Activated gamma-delta T cell treated with anti-CD3 and anti-CD28 coated beads, Interleukin-2, amount 50 U/mL, for 16 hours (primary cell): ENCODE measurements at regions not wholly inside any gene's neighbourhood (a gene's known extent, or its start where the extent isn't known, plus 50 kb on each side); places are given as distances from the start of the nearest gene placed in this dataset.

Experiments used
- DNase-seq: peaks from one replicate; pipeline ENCODE4 v3.0.0-alpha.2; 2020; ENCODE audit warnings: low read depth

DNA sequence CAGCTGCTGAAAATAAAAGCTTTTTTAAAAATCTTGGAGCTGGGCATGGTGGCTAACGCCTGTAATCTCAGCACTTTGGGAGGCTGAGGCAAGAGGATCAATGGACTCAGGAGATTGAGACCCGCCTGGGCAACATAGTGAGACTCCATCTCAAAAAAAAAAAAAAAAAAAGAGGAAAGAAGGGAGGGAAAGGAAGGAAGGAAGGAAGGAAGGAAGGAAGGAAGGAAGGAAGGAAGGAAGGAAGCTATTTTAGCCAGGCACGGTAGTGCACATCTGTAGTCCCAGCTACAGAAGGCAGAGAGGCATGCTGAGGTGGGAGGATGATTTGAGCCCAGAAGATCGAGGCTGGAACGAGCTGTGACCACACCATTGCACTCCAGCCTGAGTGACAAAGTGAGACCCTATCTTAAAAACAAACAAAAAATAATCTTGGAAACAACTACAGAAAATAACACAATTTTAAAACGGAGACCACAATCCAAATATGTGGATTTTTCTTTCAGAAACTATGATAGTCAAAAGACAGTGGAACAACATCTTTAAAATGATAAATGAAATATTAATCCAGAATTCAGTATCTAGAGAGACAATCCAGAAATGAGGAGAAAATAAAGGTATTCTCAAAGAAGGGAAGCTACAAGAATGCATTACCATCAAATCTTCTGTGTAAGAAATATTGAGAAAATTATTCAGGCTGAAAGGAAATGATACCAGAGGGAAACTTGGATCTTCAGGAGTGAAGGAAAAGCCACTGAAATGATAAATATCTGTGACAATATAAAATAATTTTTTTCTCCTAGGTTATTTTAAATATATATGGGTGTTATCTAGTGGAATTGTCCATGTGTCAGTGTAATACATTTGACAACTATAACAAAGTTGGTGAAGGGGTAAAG lies 182.0 kb downstream of the GPX5 start:
- DNase-seq = no peak

DNA sequence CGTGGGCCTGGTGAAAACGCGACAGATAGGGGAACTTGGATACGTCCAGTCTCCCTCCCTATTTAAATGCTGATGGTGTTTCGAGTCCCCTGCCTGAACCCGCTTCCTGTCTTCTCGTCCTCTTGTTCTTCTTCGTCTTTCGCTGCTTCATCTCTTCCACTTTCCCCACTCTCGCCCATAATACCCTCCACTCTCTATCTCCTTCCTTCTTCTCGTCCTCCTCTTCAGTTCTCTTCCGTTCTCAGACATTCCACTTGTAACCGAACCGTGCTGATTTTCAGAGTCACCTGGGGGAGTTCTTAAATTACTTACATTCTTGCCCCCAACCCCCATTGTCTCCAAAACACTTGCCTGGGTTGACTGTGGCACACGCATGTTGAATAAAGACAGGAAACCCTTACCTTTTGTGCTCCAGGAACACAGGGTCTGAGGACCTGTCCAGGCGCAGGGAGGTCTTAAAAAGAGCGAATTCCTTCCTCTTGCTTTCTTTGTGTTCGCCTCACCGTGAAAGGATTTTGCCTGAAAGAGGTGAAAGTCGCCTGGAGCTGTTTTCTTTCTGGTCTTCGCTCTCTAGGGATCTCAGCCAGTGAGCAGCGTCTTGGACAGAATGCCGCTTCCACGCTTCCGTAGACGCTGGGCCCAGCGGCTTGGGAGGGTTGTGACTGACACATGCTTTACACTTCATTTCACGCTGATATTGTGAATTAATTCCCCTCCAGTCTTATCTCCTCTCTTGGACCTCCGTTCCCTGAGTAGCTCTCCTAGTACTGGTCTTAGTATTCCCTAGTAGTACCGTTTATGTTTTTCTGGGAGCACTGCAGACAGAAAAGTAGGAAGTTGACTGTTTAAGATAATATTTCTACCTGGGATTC lies 184.0 kb downstream of the GPX5 start:
- no peak for DNase-seq

DNA sequence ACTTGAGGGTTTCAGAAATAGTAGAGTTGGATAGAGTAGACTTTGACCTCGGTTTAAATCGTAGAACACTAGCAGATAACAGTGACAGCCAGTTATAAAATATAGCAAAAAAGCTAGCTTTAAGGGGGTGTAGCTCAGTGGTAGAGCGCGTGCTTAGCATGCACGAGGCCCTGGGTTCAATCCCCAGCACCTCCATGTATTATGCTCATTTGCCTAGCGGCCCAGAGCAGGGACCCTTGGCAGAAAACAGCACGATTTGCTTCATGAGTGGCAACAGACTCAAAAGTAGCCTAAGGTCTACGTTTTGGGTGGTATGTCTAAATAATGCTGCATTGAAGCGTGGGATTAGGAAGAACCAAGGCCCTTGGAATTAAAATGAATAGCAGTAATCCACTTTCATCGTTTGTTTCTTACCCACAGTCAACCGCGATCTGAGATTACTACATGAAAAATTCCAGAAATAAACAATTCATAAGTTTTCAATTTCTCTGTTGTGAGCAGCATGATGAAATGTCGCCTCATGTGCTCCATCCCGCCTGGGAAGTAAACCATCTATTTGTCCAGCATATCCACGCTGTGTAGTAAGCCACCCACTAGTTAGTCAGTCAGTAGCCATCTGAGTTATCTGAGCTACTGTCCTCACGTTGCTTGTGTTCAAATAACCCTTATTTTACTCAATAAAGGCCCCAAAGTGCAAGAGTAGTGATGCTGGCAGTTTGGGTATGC lies 184.9 kb downstream of the GPX5 start:
- DNase-seq = no peak

DNA sequence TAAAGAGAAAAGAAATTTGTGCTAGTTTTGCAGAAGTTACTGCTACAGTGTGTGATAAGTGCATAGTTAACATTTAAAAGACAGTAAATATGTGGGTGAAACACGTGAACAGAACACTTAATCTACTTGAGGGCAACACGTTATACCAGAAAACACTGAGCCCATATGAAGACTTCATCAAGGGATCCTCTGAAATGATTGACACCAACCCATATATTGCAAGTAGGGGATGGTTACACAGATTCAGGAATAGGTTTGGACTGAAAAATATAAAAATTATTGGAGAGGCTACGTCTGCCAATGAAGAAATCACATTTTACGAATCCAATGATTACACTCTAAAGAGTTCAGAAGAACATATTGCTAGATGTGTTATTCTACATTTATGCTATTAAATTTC lies 185.6 kb downstream of the GPX5 start:
- DNase-seq = no peak

DNA sequence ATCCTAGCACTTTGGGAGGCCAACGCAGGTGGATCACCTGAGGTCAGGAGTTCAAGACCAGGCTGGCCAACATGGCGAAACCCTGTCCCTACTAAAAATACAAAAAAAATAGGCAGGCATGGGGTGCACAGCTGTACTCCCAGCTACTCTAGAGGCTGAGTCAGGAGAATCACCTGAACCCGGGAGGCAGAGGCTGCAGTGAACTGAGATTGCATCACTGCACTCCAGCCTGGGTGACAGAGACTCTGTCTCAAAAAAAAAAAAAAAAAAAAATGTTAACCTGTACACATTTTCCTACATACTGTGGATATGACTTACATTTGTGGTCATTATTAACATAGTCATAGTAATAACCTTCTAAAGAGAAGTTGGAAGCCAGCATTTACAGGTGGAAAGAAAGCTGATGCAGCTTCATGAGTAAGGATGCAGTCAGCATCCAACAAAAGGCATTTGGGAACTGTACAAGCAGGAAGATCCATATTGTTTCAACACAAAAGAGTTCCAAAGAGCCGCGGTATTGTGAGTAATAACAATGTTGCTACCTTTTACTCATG lies 186.2 kb downstream of the GPX5 start:
- DNase-seq = no peak

DNA sequence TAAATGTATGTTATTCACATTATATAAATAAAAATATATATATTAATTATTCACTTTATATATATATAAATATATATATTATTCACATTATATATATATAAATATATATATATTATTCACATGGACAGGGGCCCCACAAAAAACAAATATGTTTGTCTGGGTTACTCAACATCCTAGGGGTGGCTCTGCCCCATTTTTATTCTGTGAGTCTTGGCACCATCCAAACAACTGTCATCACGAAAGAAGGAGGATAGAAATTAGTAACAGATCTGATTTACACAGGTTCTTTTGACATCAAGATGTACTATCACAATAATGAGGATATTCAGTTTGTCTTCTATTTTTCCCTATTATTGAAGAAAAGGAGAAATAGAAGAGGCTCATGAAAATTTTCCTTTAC lies 187.3 kb downstream of the GPX5 start:
- no peak for DNase-seq

DNA sequence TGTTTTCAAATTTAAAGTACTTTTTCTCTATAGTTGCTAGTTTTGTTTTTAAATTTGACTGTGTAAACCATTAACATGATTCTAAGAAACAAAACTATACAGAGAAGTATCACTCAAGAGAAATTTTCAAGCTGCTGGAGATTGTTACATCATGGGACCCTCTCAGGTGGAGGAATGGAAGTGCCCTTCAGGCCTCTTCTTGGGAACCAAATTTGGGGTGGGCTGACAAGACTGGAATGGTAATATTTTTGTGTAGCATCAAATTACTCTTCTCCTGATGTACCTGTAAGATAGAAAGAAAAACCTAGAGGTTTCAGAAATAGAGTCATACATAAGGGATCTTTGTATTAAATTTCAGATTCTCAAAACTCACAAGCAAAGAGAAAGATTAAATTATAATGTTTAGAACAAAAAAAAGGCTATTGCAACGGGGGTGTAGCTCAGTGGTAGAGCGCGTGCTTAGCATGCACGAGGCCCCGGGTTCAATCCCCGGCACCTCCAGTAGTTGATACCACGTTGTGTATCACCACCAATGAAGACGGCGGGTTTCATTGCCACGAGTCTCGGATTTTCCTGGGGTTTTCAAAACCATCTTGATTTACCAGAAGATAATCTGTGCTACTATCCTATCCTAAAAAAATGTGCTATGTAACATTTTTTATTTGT lies 193.7 kb downstream of the GPX5 start:
- no peak for DNase-seq

DNA sequence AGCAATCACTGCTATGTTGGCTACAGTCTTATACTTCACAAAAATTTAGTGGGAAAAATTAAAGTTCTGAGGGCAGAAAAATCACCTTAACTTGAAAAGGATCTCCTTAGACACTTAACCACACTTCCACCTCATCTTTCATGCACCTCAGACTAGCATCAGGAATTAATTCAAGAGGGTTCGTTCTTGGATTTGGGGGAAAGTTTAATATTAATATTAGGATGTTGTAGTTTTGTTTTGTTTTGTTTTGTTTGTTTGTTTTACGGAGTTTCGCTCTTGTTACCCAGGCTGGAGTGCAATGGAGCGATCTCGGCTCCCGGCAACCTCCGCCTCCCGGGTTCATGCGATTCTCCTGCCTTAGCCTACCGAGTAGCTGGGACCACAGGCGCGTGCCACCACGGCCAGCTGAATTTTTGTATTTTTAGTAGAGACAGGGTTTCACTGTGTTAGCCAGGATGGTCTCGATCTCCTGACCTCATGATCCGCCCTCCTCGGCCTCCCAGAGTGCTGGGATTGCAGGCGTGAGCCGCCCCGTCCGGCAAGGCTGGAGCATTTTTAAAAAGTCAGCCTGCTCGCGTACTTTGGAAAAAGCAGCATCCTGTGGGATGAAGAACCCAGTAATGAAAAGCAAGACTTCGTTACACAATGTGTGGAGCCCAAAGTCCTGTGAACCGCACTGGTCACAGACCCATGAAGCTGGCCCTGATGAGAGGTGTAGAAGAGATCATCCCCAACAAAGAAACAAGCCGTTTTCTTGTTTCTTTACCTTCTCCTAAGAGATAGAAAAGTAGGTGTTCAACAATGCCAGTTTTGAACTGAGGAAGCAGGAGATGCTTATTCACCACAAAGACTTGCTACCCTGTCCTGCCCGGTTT lies 194.9 kb downstream of the GPX5 start:
- no peak for DNase-seq

DNA sequence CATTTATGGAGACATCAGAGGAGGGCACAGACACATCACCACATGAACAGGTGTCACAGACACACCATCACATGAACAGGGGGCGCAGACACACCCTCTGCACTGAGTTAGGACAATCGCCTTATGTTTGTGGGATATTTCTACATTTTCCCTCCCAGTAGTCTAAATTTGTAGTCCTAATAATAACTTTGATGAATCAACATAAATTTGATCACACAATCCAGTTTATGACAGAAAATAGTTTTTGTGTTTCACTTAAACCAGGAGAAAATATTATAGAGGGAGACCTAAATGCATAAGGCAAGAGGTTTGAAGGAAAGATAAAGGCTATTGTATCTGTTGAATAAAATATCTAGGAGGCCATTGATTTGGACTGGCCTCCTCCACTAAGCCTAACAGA lies 195.7 kb downstream of the GPX5 start:
- no peak for DNase-seq

DNA sequence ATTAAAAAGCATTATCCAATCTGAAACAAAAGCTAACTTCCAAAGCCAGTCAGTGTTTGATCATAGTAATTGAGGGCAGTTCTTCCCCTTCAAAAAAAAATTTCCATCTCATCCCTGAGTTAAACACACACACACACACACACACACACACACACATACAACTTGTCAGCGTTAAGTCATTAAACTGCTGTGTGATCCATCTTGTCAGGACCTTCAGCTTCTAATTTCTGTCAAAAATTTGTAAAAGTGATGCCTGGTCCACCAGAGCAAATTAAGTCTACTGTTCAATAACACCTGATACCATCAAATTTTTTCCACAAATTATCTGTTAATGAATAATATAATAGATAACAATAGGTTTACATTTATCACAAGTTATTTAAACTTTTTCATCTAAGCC lies 198.7 kb downstream of the GPX5 start:
- no peak for DNase-seq

DNA sequence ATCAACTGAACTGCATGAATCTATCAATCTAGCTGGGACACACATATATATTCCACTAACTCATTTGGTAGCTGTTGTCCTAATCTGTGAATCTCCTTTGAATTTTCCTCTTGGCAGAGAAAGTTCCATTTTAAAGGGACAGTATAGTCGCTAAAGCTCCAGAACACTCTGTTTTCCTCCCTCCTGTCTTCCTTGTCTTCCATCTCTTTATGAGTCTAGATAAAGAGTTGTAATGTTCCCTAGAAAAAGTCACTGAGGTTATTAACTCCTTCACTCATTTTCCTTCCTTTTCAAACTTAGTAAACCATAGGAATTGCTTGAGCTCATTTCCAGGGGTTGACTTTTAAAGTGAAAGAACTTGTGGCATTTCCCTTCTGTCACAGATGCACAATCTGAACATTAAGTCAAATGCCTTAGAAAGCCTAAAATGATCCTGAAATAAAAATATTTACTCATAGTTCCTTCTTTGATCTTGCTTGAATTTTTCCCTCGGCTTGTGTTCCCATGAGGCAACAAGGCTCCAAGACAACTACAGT lies 198.4 kb downstream of the TRIM27 start:
- DNase-seq = no peak

DNA sequence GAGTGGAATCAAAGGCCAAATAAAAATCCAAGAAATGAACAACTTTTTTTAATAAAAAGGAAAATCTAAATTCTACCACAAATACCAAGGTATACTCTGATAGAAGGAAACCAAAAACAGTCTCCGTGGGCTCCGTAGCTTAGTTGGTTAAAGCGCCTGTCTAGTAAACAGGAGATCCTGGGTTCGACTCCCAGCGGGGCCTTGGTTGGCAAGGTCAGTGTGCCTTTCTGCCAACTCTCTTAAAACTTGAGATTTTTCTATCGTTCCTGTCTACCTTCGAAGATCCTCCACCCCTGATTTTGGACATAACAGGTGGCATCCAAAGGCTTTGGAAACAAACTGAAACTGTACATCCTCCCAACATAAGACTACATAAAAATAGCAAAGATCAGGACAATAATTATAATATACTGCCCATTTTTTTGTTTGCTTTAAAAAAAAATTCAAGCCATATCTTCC lies 197.9 kb downstream of the TRIM27 start:
- no peak for DNase-seq

DNA sequence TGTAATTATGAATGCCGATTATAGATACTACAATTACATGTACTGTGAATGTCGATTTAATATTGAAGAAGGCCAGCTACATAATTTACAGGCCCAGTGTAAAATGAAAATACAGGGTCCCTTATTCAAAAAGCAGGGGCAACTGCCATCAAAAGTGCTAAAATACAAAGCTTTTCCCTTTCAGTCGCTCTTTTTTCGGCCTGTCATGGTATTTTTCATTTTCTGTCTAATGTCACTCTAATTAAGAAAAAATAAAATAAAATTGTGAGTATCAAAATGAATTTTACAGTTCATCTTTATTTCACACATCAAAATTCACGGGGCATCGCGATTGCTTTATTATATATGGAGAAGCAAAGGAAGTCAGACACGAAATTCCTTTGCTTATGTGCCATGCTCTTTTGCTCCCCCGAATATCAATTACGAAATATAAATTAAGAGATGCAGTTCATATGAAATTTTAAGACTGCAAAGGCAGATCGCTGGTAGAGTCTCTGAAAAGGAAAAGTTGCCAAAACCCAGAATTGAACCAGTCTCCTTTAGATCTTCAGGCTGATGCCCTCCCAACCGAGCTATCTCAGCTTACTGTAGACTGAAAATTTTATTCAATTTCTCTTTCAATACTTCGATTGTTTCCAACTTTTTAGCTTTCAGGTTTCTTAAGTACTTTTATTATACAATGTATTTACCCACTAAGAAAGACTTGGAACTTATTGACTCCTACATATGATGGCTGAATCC lies 197.0 kb downstream of the TRIM27 start:
- DNase-seq = no peak

DNA sequence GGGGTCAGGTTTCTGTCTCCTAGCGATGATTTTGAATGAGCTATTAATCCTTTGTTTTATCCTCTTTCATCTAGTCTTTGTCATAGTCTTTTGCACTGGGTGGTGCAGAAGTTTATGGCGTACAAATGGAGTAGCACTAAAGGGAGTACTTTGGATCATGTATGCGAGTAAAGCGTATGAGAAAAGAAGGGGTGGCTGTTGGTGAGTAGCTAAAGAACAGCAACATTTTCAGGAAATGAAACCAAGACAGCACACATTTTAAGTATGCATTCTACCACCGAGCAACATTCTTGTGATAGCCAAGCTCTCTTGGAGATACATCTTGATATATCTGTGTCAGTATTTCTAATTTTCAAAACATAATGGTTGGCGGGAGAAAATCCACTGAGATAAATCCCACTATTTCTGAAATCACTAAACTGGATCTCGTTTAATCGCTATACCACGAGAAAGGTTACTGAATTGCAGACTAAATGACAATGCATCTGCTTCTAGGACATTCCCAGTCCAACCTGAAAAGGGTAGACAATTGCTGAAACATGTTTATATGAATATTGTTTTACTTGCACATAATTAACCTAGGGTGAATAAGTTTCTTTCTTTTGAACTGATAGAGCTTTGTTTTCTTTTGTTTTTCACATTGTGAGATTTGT lies 196.1 kb downstream of the TRIM27 start:
- DNase-seq = no peak

DNA sequence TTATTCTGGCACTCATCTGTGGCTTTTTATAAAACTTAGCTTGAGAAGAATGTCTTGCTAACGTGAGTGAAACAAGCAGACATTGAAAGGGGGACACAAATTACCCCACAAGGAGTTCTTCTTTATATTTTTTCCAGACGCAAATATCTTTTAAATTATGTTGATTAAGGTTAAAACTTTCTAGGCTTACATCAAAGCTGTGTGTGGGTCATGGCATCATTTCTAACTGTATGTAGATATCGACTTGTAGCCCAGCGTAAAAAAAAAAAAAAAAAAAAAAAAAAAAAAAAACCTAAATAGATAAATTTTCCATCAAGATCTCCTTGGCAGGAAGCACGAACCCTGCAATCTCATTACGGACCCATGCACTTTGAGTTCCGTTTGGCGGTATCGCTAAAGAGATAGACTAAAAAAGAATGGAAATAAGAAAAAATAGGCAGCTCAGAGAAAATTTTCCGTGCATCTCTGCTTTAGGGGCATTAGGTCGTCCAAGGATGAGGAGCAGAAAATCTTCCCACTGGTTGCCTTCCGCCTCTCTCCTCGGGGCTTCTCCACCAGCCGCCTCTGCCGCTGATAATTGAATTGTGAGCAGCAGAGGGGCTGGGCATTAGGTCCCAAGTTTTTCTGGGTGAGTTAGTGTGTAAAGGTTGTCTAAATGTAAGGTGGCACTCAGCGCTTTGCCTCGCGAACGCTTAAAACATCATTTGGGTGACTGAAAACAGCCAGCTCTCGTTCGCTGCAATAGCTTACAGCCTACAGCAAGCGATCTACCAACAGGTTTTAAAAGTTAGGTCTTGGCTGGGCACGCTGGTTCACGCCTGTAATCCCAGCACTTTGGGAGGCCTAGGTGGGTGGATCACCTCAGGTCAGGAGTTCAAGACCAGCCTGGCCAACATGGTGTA lies 194.0 kb downstream of the TRIM27 start:
- no peak for DNase-seq

DNA sequence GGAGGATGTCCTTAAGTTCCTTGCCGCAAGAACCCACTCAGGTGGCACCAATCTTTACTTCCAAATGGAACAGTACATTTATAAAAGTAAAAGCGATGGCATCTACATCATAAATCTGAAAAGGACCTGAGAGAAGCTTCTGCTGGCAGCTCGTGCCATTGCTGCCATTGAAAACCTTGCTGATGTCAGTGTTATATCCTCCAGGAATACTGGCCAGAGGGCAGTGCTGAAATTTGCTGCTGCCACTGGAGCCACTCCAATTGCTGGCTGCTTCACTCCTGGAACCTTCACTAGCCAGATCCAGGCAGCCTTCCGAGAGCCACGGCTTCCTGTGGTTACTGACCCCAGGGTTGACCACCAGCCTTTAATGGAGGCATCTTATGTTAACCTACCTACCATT lies 191.7 kb downstream of the TRIM27 start:
- DNase-seq = no peak

DNA sequence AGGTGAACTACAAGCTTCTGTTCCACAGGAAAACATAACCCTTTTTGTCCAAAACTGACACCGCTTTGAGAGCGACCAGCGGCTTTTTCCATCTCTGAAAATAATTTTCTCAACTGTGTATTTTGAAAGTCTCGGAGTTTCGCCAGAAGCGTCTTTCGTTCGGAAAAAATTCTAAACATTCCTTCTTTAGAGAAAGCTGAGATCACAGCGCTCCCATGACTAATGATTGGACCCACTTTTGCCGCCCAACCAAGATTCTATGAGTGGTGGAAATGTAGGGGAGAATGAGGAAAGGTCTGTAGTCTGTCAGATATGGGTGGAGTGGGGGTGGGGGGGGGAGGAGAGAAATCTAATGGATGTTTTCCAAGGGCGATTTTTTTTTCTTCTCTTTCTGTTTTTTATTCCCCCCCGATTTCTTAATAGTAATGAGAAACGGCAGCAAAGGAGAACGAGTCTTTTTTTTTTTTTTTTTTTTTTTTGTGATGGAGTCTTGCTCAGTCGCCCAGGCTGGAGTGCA lies 189.3 kb downstream of the TRIM27 start:
- no peak for DNase-seq

DNA sequence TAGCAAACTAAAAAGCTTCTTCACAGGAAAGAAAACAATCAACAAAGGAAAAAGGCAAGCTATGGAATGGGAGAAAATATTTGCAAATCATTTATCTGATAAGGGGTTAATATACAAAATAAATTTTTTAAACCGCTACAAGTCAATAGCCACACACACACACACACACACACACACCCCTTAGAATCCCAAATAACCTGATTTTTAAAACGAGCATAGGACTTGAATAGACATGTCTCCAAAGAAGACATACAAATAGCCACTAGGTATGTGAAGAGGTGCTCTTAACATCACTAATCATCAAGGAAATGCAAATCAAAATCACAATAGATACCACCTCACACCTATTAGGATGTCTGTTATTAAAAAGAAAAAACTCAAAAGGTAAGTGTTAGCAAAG lies 187.7 kb downstream of the TRIM27 start:
- no peak for DNase-seq
